HS-27A (cell line): ENCODE measurements at regions not wholly inside any gene's neighbourhood (a gene's known extent, or its start where the extent isn't known, plus 50 kb on each side); places are given as distances from the start of the nearest gene placed in this dataset.
"Not testable (repeated sequence)": the region's sequence is repeated elsewhere in the genome, so short reads cannot be mapped to it uniquely, and the experiment has no call there.

Experiments used
- DNase-seq: peaks from one replicate; pipeline ENCODE4 v3.0.0-alpha.2; 2012; ENCODE audit warnings: low read depth, missing footprints

DNA sequence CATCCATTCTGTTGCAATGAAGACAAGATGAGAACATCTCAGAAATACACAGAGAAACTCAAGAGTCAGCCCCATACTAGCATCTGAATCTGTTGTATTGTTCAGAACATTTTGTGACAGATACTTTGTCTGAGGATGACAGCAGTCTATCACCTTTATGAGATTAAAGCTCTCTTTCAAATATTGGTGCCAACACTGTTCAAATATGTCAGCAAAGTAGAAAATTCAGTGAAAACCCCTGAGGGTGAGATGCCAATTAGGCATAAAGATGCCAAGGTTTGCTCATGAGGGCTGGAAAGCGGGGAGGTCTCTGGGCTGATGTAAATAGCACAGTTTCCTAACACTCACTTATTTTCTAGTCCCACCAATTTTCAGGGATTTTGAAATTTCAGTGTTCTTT lies 1054.2 kb upstream of the CRIM1 start:
- DNase-seq = no peak

- peak; percentile 4 for DNase-seq
Measured at GRCh38 chr2:35298493-35298892, 1057.1 kb upstream of the CRIM1 start.

DNA sequence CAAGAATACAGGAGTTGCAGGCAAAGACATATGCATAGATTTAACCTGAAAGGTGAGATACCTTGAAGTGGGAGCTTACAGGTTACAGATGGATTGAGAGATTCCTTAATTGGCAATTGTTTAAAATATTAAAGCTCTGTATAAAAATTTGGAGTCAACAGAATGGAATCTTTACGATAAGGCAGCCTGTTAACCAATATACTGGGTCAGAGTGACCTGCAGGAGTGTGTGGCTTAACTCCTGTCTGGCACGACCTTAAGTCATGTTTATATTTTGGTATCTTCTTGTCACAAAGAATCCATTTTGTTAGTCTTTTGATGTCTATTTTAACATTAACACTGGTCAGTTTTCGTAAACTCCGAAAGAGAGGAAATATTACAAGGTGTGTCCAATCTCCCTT lies 1058.2 kb upstream of the CRIM1 start:
- no peak for DNase-seq

DNA sequence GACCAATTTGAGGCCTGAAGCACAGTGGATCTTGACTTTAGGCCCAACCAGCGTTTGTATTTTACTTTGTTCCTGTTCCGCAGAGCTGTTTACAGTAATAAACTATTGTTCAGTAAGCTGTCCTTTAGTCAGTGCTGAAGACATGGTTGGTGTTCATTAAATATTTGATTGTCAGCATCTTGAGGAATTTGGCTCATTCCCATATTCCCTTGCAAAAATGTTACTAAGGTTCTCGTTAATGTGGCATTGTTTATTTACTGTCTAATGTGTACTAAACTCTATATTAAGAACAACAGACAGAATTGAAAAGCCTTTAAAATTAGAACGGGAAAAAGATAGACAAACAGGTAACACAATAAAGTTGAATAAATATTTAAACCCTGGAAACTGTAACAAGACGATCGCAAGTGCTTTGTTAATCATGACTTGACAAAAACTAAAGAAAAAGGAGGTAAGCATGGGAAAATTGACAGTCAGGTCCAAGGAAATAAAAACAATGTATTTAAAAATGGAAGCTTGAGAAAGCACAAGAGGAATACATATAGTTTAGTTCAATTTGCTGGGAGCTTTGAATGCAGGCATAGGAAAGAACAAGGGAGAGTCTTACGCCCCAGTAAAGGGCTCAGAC lies 1060.8 kb upstream of the CRIM1 start:
- DNase-seq = no peak

DNA sequence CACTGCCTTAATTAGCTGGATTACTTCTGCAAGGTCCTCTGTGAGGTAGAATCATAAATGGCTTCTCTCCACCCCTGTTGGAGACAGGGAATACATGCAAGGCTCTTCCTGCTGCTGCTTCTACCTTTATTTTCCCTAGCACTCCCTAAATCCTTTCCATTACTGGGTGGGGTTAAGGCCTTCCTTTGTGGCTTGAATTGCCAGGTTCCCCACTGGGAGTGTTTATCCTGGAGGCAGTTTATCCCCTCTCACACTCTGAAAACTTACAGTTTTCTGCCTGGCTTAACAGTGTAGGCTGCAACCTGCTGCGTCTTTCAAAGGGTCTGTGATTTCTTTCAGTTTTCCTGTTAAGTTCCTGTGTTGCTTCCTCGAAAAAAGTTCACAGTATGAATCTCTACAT lies 1062.3 kb upstream of the CRIM1 start:
- no peak for DNase-seq

- DNase-seq = no peak
Measured at GRCh38 chr2:35292199-35292598, 1063.4 kb upstream of the CRIM1 start.

- no peak for DNase-seq
Measured at GRCh38 chr2:35281702-35282101, 1073.9 kb upstream of the CRIM1 start.

GRCh38 chr2:35255826-35256225 lies 1099.8 kb upstream of the CRIM1 start:
- DNase-seq = no peak

GRCh38 chr2:35251156-35251555 lies 1104.4 kb upstream of the CRIM1 start:
- no peak for DNase-seq

- DNase-seq = no peak
Measured at GRCh38 chr2:35246702-35247101, 1108.9 kb upstream of the CRIM1 start.

- DNase-seq = no peak
Measured at GRCh38 chr2:35228584-35228983, 1127.0 kb upstream of the CRIM1 start.

DNA sequence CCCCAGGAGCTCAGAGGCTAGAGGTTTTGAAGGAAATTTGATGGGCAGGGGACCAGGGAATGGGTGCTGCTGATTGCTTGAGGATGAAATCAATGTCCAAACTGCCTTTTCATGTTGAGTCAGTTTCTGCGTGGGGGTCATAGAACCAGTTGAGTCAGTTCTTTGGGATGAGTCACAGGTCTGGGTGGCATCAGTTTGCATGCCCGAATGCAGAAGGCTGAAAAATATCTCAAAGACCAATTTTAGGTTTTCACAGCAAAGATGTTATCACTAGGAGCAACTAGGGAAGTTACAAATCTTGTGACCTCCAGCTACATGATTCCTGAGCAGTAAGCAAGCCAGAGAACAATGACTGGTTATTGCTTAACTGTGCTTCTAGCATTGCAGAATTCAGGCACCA lies 1135.1 kb upstream of the CRIM1 start:
- DNase-seq = no peak

- no peak for DNase-seq
Measured at GRCh38 chr2:35204881-35205280, 1150.7 kb upstream of the CRIM1 start.

- no peak for DNase-seq
Measured at GRCh38 chr2:35204323-35204722, 1151.3 kb upstream of the CRIM1 start.

- DNase-seq = no peak
Measured at GRCh38 chr2:35199298-35199697, 1156.3 kb upstream of the CRIM1 start.

DNA sequence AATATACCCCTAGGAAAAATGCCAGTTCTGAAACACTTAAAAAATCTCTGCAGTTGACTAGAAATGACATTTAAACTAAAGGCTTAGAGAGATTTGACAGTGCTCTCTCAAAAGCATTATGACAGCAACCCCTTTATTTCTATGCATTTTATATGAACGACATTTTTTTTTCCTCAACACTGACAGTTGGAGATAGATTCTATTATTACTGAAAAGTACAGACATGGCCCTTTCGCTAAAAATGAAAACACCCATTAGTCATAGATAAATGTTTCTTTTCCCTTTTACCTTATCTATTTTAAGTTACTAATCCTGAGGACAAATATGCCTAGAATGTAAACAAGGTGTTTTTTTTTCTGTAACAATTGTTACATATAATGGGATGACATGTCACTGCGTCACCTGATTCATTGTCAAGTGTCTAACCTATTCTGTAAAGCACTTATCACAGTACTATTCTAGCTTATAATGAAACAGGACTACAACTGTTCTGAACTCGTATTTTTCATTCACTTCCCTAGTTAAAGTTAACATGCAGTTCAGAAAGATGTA lies 1169.6 kb upstream of the CRIM1 start:
- no peak for DNase-seq

DNA sequence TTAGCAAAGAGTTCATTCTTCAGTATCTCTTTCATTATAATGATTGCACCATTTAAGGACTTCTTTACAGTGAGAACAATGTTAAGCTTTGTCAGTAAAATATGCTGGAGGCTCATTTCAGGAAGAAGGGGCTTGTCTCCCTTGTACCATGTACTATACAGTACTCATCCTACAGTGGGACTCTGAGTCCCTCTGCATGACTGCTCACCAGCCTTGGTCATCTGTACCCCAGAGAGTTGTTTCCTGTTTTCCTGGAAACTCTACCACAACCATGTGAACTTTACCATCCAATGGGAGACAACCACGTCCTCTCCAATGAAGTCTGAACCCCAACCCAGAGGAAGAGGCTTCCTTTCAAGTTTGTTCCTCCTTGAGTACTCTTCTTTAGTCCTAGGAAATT lies 1171.1 kb upstream of the CRIM1 start:
- no peak for DNase-seq

DNA sequence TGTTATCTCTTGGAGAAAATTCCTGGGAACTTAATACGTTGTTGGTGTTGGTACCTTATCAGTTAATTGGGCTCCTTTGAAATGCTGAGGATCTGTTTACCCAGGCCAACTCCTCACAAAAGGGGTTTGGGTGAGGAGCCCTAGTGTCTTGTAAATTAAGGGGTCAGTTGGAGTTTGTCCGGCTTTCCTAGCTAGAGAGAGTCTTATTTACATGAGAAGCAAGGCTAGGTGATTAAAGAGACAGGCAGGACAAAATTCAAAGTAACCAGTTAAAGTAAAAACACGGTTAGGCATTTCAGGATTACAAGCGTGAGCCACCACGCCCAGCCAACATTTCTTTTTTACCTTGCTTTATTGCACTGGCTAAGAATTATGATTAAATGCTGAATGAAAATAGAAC lies 1178.9 kb upstream of the CRIM1 start:
- DNase-seq = not testable (repeated sequence)

GRCh38 chr2:35174845-35175244 lies 1180.7 kb upstream of the CRIM1 start:
- no peak for DNase-seq

GRCh38 chr2:35172687-35173086 lies 1182.9 kb upstream of the CRIM1 start:
- DNase-seq = no peak

- no peak for DNase-seq
Measured at GRCh38 chr2:35168351-35168750, 1187.2 kb upstream of the CRIM1 start.

- no peak for DNase-seq
Measured at GRCh38 chr2:35163948-35164347, 1191.6 kb upstream of the CRIM1 start.

DNA sequence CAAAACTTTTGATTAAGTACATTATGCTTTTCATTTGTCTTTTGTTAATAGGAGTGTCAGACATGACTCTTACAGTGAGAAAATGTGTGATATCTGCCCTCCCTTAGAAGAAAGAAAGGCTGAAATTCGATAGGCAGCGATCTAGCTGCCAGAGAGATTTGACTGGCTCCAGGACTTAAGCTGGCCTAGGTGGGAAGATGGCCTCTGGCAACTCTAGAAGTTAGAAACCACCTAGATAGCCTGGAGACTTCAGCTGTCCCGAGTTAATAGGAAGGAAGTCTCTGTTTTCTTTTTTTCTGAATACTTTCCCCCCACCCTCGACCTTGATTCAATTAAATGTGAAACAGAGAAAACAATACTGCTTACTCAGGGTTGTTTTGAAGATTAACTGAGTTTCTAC lies 1194.7 kb upstream of the CRIM1 start:
- DNase-seq = no peak

- DNase-seq = no peak
Measured at GRCh38 chr2:35125871-35126270, 1229.7 kb upstream of the CRIM1 start.
